GM23248 (cell line): ENCODE measurements at regions not wholly inside any gene's neighbourhood (a gene's known extent, or its start where the extent isn't known, plus 50 kb on each side); places are given as distances from the start of the nearest gene placed in this dataset.

Source experiments
- DNase-seq: peaks from one replicate; pipeline ENCODE4 v3.0.0-alpha.2; 2015
- H2AFZ ChIP-seq: fragments of 200-600 bp; sonication (generic); 2 replicates; pipeline ENCODE4 v1.6.1; 2016; ENCODE audit warnings: antibody characterized with exemption
- H3F3A ChIP-seq: fragments of 200-600 bp; sonication (generic); 2 replicates; pipeline ENCODE4 v1.6.1; 2016; ENCODE audit warnings: mild to moderate bottlenecking, antibody characterized with exemption, mixed run types; ENCODE audit not compliant: insufficient read depth
- H3K27ac ChIP-seq: fragments of 200-600 bp; sonication (generic); 2 replicates; pipeline ENCODE4 v1.5.1; 2016; ENCODE audit warnings: mild to moderate bottlenecking
- H3K27me3 ChIP-seq: fragments of 200-600 bp; sonication (generic); replicated peaks from 2 replicates; pipeline ENCODE4 v1.6.1; 2016; ENCODE audit warnings: mild to moderate bottlenecking; ENCODE audit not compliant: insufficient read depth
- H3K36me3 ChIP-seq: fragments of 200-600 bp; sonication (generic); 2 replicates; pipeline ENCODE4 v1.6.1; 2016; ENCODE audit warnings: low read depth, mild to moderate bottlenecking
- H3K4me1 ChIP-seq: fragments of 200-600 bp; sonication (generic); 2 replicates; pipeline ENCODE4 v1.6.1; 2016; ENCODE audit warnings: mild to moderate bottlenecking; ENCODE audit not compliant: insufficient read depth
- H3K4me2 ChIP-seq: fragments of 200-600 bp; sonication (generic); one replicate; pipeline ENCODE4 v1.6.1; 2016; ENCODE audit warnings: mild to moderate bottlenecking; ENCODE audit not compliant: unreplicated experiment
- H3K4me3 ChIP-seq: fragments of 200-600 bp; sonication (generic); 2 replicates; pipeline ENCODE4 v1.5.1; 2016; ENCODE audit warnings: mild to moderate bottlenecking
- H3K79me2 ChIP-seq: fragments of 200-600 bp; sonication (generic); 2 replicates; pipeline ENCODE4 v1.6.1; 2016; ENCODE audit warnings: mild to moderate bottlenecking; ENCODE audit not compliant: insufficient read depth
- H3K9ac ChIP-seq: fragments of 200-600 bp; sonication (generic); 2 replicates; pipeline ENCODE4 v1.6.1; 2016; ENCODE audit warnings: mild to moderate bottlenecking
- H3K9me2 ChIP-seq: fragments of 200-600 bp; sonication (generic); 2 replicates; pipeline ENCODE4 v1.6.1; 2016; ENCODE audit warnings: mixed run types, mild to moderate bottlenecking, moderate library complexity; ENCODE audit not compliant: insufficient read depth
- H3K9me3 ChIP-seq: fragments of 200-600 bp; sonication (generic); one replicate; pipeline ENCODE4 v1.6.1; 2017; ENCODE audit warnings: low read depth
- H4K20me1 ChIP-seq: fragments of 200-600 bp; sonication (generic); 2 replicates; pipeline ENCODE4 v1.6.0; 2016; ENCODE audit not compliant: insufficient read depth
- EZH2 ChIP-seq: fragments of 200-600 bp; sonication (generic); IDR thresholded peaks from 2 replicates; pipeline ENCODE4 v1.6.1; 2018; ENCODE audit warnings: antibody characterized with exemption, mild to moderate bottlenecking; ENCODE audit not compliant: insufficient read depth, poor library complexity, severe bottlenecking
- EZH2phosphoT487 ChIP-seq: fragments of 200-600 bp; sonication (generic); IDR thresholded peaks from 2 replicates; pipeline ENCODE4 v1.6.1; 2018; ENCODE audit warnings: antibody characterized with exemption, moderate library complexity, mild to moderate bottlenecking, low read depth; ENCODE audit not compliant: insufficient read depth
- WGBS, 2 experiments: methylation state at CpG; one replicate each; pipeline ENCODE4 v1.1.6; 2015 to 2017; ENCODE audit warnings: low lambda C conversion rate in 2 of 2, low coverage in 1 of 2; ENCODE audit errors: missing lambda C conversion rate in 2 of 2; 5-methylcytosine and 5-hydroxymethylcytosine counted together
- in situ Hi-C: fragments of 300-500 bp; cut with MboI; formaldehyde crosslinking; loops from 2 replicates; pipeline ENCODE4 v1.15.0; 2020

GRCh38 chr18:29712785-29713184, 1329.8 kb downstream of the DSC3 start:
- no peaks in the 10 kb centered on the region for H4K20me1 ChIP-seq
- no peak for DNase-seq
- no peaks in the 10 kb centered on the region for H3K27me3 ChIP-seq
- H3K9ac ChIP-seq = no peak overlapping the region
- no peak overlapping the region for H3K27ac ChIP-seq
- no peaks in the 10 kb centered on the region for H3K36me3 ChIP-seq
- no peaks in the 10 kb centered on the region for H3K79me2 ChIP-seq
- in situ Hi-C loops = no loop called here
- H3K4me1 ChIP-seq = no peaks in the 10 kb centered on the region
- H3K4me2 ChIP-seq = no peak overlapping the region
- WGBS, 2 experiments = 44 to 49% methylated on average over 5 of the region's 5 CpGs
- TF ChIP-seq EZH2phosphoT487 (no peak), EZH2 (no peak)
- no peaks in the 10 kb centered on the region for H3K9me2 ChIP-seq
- H3K4me3 ChIP-seq = no peak overlapping the region
- H3K9me3 ChIP-seq = no peaks in the 10 kb centered on the region
- no peaks in the 10 kb centered on the region for H3F3A ChIP-seq
- H2AFZ ChIP-seq = peak overlapping the region; percentile 39; the same call in 1 of the 2 replicates

- TF ChIP-seq EZH2phosphoT487 = no peak
- TF ChIP-seq EZH2 = no peak
- no peaks in the 10 kb centered on the region for H3K27me3 ChIP-seq
- H3F3A ChIP-seq = no peaks in the 10 kb centered on the region
- H3K79me2 ChIP-seq = no peaks in the 10 kb centered on the region
- no peaks in the 10 kb centered on the region for H4K20me1 ChIP-seq
- no peak overlapping the region for H3K4me2 ChIP-seq
- DNase-seq = no peak
- no peaks in the 10 kb centered on the region for H3K4me1 ChIP-seq
- 56 to 64% methylated on average over 8 of the region's 8 CpGs for WGBS, 2 experiments
- no peaks in the 10 kb centered on the region for H3K36me3 ChIP-seq
- 0 out of 2 replicates have a peak overlapping the region, but pooled peaks have one; percentile 39 for H2AFZ ChIP-seq
- H3K9ac ChIP-seq = no peak overlapping the region
- H3K9me3 ChIP-seq = no peaks in the 10 kb centered on the region
- no peak overlapping the region for H3K4me3 ChIP-seq
- H3K27ac ChIP-seq = no peak overlapping the region
- H3K9me2 ChIP-seq = no peaks in the 10 kb centered on the region; the same call in 1 of the 2 replicates
- in situ Hi-C loops = no loop called here
Observed at GRCh38 chr18:29711932-29712331, 1330.6 kb downstream of the DSC3 start.

- Histone ChIP-seq H3K9me3 (no peaks in the 10 kb centered on the region), H3F3A (0 out of 2 replicates have a peak, but pooled peaks cover 4% of the 10 kb centered on the region), H3K9me2 (no peaks in the 10 kb centered on the region), H2AFZ (no peak overlapping the region), H3K36me3 (no peaks in the 10 kb centered on the region), H3K4me2 (no peak overlapping the region), H3K4me1 (no peaks in the 10 kb centered on the region; the same call in 1 of the 2 replicates), H3K9ac (no peak overlapping the region), H3K27me3 (no peaks in the 10 kb centered on the region), H3K4me3 (no peak overlapping the region), H3K27ac (no peak overlapping the region), H4K20me1 (no peaks in the 10 kb centered on the region), H3K79me2 (no peaks in the 10 kb centered on the region)
- DNase-seq = no peak
- in situ Hi-C loops = loop anchor here (25.0 kb wide), 1 partner anchor 106 kb away; no protein-coding TSS in a partner anchor
- TF ChIP-seq EZH2phosphoT487 (no peak), EZH2 (no peak)
- WGBS, 2 experiments = 72 to 91% methylated on average over 1 of the region's 1 CpG
Observed at GRCh38 chr18:29693334-29693733, 1349.2 kb downstream of the DSC3 start.

GRCh38 chr18:29681578-29681977, 1361.0 kb downstream of the DSC3 start:
- H3K9me3 ChIP-seq = no peaks in the 10 kb centered on the region
- H3K27ac ChIP-seq = no peak overlapping the region
- no peaks in the 10 kb centered on the region for H3K9me2 ChIP-seq
- H2AFZ ChIP-seq = no peak overlapping the region
- no peak overlapping the region for H3K9ac ChIP-seq
- no peak overlapping the region for H3K4me3 ChIP-seq
- H3K79me2 ChIP-seq = no peaks in the 10 kb centered on the region
- no peaks in the 10 kb centered on the region for H3K36me3 ChIP-seq
- no peaks in the 10 kb centered on the region for H4K20me1 ChIP-seq
- H3K4me2 ChIP-seq = no peak overlapping the region
- no peak for TF ChIP-seq EZH2phosphoT487
- no peak for TF ChIP-seq EZH2
- peak; percentile 1 for DNase-seq
- no peaks in the 10 kb centered on the region for H3F3A ChIP-seq
- 47 to 48% methylated on average over 4 of the region's 4 CpGs for WGBS, 2 experiments
- in situ Hi-C loops = loop anchor here (25.0 kb wide), 1 partner anchor 94 kb away; no protein-coding TSS in a partner anchor
- no peaks in the 10 kb centered on the region for H3K4me1 ChIP-seq
- H3K27me3 ChIP-seq = no peaks in the 10 kb centered on the region
